ENCODE measurements at regions not wholly inside any gene's neighbourhood (a gene's known extent, or its start where the extent isn't known, plus 50 kb on each side); places are given as distances from the start of the nearest gene placed in this dataset.

DNA sequence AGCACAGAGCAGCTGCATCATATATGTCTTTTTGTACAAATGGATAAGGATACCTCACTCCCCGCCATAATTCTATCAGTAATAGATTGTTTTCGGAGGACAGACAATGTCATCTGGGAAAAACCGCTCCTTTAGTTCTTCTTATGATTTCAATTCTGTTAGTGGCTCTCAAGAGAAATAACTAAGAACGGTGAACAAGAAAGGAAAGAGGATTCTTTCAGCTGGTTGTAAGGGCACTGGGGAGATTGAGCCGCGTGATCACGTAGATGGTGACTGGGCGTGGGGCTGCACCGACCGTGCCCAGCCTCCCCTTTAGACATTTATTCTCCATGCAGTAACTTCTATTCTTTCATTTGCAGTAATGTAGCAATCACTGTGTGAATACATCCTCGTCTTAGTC lies 99.4 kb upstream of the PEG3 start (continued):
- TF ChIP-seq CBX8 (IDR thresholded peaks at IDR 0.05; ENCODE audit: borderline replicate concordance, low read depth, low read length) (no peak), TEAD4 (IDR thresholded peaks at IDR 0.05; ENCODE audit: low read depth, low read length) (no peak), KDM1A (IDR thresholded peaks at IDR 0.05; ENCODE audit: borderline replicate concordance, low read length) (no peak)
